ENCODE measurements at regions not wholly inside any gene's neighbourhood (a gene's known extent, or its start where the extent isn't known, plus 50 kb on each side); places are given as distances from the start of the nearest gene placed in this dataset.
A peak's percentile ranks its signal among the peaks of the same experiment; 100 is the strongest.
"Not testable (repeated sequence)": the region's sequence is repeated elsewhere in the genome, so short reads cannot be mapped to it uniquely, and the experiment has no call there.

DNA sequence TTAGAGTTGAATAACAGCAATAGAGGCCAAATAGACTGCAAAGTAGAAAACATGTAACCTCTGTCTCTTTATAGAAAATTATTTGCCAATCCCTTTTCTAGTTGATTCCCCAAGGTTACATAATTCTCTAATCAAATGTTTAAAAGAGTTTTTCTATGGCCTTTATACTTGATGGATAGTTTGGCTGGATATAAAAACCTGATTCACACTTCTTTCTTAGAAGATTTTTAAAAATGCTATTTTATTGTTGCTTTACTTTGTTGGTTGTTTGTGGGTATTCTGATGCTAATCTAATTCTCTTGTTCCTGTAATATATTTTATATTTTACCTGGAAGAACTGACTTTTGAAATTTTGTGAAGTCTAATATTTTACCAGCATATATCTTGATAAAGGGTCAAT lies 331.1 kb upstream of the MTPN start:
- DNase-seq, result no peak

DNA sequence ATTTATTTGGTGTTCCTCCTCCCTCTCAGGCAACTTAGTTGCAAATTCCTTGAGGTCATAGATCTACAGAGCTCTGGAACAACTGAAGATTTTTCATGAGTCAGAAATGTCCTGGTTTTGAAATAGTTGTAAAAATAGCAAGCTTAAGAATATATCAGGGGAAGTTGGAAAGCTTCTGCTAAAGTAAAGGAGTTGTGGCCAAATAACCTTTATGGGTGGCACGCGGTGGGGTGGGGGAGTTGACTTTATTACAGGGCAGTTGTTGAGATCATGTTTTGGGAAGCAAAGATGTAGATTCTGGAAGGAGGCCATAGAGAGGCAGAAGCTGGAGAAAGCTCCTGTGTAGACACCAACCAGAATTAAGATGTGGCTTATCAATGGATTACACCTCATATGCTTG lies 326.0 kb upstream of the MTPN start:
- DNase-seq, result peak; percentile 35

DNA sequence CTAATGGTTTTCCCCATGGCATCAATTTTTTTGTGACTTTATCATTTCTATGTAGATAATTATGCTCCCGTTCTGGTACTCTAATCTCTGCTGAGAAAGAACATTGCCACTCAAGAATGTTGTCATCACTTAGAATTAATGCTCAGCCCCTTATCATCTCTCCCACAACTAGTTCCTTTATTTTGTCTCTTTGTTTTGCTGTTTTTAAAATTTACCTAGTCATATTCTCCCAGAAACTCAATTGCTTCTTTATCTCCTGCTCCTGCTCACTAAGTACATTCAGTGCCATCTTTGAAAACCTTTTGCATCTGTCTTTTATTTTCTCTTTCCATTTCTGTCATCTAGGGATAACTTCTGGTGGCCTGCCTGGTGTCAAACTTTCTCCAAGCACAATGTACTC lies 324.9 kb upstream of the MTPN start:
- DNase-seq, result no peak

DNA sequence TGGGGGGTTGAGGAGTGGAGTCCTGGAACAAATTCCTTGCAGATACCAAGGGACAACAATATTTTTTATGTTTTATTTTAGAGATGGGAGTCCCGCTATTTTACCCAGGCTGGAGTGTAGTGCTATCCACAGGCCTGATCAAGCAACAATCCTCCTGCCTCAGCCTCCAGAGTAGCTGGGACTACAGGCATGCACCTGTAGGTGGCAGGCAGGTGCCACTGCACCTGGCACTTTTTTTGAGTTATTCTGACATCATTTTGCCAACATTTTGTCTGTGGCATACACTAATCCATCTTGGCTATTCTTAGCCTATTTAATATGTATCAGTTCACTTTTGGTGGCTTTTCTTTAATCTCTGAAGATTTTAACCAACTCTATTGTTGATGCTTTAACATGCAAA lies 317.8 kb upstream of the MTPN start:
- DNase-seq, result peak; percentile 54

DNA sequence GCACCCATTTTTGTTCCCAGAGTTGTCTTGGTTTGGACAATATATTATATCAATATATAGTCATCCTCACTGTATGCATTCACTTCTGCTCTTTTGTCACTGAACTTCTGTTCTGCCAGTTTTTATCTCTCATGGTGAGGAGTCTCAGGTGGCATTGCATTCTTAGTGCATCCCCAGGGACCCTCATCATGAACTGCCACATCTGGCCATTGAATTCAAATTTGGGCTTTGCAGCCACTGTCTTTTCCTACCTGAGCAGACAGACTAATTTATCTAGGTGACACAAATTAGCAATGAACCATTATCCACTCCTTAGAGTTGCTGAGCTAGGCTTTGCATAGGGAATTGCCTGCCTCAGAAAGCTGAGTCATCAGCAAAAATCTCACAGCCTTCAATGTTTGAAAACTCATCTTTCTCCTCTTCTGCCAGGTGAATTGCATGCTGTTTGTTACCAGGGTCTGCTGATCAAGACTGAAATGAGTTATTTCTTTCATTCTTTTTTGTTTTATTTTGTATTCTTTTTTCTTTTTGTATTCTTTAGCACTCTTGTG lies 316.8 kb upstream of the MTPN start:
- DNase-seq, result peak; percentile 80

DNA sequence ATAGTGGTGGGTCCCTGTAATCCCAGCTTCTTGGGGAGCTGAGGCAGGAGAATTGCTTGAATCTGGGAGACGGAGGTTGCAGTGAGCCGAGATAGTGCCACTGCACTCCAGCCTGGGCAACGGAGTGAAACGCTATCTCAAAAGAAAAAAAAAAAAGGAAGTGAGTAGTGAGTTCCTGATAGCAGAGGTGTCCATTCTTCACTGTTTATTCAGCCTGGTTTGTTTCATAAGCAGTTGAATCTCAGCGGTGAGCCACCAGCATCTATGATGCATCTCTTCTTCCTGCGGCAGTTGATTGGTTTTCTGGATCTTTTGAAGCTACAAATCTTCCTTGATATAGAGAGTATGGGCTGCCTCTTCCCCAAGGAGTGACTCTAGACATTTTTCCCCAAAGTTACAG lies 316.1 kb upstream of the MTPN start:
- DNase-seq, result peak; percentile 74

DNA sequence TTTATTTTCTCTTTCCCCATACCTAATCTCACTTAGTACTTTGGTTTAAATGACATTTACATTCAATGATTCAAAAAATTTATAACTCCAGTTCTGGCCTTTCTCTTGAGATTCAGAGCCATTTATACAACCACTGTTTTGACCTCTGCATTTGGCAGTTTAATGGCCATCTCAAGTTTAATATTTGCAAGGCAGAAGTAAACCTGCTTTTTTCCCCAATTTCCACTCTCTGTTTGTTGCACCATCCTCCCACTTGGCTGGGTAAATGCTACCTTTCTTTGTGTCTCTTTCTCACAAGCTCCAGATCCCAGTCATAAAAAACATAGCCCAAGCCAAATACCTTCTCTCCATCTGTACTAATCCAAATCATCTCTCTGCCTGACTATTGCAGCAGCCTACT lies 315.2 kb upstream of the MTPN start:
- no peak for DNase-seq

DNA sequence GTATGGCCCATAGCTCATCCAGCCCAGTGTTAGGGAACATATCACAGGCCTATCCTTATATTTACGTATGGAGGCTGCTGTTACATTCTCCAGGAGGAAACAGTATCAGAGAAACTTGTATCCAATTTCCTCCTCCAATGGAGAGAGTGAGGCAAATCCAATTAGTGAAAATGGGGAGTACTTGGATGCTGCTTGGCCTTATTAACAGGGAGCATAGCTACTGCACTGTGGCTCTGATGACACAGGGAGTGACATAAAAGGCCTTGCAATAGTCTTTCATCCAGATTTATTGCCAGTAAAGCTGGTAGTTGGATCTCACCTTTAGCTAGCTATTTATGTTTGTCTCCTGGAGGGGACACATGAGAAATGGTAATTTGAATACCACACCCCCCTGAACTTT lies 313.2 kb upstream of the MTPN start:
- DNase-seq, result no peak

DNA sequence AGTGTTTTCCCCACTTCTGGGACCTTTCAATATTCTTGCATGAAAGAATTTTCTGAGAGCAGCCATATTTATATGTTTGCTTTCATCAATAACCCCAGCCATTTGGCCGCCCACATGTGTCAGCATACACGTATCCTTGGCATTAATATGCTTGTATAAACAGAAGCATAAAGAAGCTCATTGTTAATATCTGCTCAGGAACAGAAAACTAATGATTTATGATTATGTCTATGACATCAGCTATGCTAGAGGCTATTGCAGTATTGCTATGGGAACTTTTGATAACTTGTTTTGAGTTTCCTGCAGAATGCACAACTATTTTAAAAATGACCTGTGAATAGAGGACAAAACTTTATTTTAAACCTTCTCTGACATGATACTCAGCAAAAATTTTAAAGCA lies 300.9 kb upstream of the MTPN start:
- DNase-seq, result no peak

DNA sequence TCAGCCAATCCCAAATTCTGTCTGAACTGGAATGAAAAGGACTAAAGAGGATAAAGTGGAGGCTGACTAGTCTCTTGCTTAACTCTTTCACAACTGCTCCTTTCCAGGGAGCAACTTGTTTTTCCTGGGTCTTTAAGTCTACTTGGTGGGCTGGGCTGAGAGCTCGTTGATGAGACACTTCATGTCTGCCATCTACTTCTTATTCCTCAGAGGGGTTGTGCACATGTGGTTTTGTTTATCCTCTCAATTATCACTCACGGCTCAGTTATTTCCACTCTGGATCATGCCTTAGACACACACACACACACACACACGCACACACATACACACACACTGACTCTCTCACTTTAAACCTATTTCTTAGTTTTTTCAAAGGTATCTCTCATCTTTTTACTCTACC lies 298.6 kb upstream of the MTPN start:
- no peak for DNase-seq

DNA sequence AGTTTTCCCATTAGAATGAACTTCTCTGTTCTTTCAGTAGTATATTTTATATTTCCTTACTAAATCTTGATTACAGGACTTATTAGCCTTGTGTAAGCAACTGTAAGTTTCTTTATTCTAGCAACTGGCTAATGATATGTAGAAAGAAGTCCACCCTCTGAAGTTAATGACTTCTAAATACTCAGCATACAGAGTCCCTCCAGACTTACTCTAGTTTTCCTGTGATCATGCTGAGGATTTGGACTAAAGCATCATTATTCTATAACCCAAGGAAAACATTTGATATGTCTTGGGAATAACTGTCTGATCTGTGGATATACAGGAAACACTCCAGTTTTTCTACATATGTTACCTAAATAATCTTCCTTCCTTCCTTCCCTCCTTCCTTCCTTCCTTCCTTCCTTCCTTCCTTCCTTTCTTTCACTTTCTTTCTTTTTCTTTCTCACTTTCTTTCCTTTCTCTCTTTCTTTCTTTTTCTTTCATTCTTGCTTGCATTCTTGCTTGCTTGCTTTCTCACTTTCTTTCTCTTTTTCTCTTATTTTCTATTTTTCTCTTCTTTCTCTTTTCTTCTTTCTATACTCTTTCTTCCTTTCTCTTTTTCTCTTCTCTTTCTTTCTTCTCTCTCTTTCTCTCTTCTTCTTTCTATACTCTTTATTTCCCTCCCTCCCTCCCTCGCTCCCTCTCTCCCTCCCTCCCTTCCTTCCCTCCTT lies 297.6 kb upstream of the MTPN start:
- DNase-seq, result no peak

DNA sequence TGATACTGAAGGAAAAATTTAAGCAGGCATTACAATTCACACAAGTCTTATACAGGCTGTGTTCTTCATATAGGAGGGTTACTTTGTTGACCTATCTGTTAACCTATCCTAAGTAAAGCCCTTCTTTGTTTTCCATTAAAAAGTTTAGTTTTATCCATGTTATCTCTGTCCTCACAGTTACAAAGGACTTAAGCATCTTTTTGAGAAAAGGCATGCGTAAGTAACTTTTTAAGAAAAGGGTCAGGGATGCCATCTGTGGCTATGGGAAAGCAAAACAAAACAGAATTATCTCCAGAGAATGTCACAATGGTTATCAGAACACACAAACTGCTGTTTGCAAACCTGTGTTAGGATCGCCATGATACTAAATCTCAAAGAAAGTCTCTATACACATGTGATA lies 295.8 kb upstream of the MTPN start:
- no peak for DNase-seq

DNA sequence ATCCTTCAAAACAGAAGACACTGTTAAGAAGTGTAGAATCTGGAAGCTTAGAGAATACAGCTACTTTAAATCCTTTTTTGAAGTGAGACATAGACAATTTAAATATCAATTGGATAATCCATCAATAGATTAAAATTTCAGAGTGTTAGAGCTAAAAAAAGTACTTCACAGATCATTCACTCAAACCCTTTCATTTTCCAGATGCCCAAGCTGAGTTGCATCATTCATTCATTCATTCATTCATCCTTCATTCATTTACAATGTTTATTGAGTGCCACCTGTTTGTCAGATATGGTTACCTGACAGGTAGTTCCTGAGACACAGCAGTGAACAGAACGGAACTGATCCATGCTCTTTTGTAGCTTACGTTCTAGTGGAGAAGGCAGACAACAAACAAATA lies 290.7 kb upstream of the MTPN start:
- DNase-seq, result no peak

DNA sequence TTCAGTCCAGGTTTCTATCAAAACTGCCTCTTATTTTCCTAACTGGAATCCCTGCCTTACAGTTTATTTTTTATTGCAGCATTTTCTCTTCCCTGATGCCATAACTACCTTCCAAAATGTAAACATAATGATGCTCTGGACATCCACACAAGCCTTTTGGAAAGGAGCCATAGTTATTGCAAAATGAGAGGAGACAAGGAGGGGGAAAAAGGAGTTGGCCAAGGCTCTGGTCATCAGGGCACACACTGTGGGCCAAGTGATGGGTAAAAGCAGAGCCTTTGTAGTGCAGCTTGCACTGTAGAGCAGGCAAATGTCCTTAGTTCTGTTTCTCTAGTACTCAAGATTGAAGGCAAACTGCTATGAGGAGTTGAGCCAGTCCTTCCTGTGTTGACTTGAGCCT lies 289.3 kb upstream of the MTPN start:
- no peak for DNase-seq

DNA sequence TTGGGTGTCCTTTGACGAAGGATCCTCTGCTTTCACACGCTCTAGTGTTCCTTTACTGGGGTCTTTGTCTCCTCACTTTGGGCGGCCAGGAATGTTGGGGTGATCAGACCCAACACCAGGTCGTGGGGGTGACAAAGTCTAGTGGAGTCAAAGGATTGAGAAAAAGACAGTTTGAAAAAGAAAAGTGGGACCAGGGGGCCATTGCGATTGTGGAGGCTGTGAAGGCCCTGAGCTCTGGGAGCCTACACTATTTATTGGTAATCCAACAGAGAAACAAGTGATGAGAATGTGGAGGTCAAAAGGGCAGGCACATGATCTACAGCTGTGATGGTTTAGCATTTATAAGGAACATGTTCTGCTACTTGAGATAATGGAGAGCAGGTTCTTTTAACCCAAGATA lies 287.1 kb upstream of the MTPN start:
- not testable (repeated sequence) for DNase-seq

DNA sequence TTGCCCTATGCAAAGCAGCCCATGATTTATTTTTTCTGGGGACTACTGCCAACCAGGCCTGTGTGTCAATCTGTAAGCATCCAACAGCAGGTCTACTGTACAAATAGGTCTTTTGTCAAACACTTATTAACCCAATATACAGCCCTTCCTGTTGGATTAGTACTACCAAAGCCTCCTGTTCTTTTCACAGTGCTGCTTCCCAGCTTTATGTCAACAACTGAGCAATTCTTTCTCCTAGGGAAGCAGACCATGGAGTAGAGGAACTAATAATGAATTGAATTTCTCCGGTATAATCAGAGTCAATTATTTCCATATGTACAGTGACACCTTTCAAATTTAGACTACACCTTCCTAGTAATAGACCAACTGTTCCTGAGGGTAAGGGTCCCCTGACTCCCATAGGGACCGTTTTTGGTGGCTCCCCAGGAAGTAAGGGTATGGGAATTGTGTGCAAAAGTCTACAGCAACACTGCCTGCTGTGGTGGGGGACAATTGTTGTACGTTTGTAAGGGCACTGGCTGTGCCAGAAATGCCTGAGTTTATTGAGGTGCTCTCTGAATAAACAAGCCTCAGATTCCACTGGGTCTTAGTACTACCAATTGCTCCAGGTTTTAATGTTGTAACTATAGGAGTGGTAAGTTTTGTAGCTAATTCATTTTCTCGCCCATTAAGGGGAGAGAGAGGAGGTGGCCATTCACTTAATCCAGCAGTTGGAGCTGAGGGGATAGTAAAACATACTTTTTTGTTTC lies 286.1 kb upstream of the MTPN start:
- not testable (repeated sequence) for DNase-seq

DNA sequence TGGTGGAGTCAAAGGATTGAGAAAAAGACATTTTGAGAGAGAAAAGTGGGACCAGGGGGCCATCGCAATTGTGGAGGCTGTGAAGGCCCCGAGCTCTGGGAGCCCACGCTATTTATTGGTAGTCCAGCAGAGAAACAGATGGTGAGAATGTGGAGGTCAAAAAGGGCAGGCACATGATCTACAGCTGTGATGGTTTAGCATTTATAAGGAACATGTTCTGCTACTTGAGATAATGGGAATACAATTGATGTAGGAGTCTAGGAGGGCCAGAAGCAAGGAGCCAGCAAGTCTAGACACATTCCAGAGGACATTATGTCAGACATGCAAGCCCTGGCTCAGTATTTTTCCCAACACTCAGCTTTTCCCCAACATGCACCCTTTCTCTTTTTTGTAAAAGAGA lies 283.4 kb upstream of the MTPN start:
- not testable (repeated sequence) for DNase-seq

DNA sequence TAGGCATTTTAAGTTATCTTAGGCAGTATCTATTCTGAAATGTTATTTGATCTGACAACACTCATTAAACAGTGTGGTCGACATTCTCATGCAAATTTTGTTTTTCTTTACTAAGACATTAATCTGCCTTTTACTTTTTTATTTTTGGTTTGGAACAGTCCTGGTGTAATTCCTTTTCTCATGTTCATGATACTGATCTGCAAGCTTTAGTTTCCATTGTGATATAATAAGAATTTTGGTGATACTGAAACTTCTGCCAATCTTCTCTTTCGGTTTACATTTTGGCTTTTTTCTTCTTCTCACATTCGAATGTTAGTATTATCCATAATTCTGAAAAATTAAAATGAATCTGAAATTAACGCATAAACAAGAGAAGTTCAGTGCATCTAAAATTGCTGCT lies 281.9 kb upstream of the MTPN start:
- no peak for DNase-seq

DNA sequence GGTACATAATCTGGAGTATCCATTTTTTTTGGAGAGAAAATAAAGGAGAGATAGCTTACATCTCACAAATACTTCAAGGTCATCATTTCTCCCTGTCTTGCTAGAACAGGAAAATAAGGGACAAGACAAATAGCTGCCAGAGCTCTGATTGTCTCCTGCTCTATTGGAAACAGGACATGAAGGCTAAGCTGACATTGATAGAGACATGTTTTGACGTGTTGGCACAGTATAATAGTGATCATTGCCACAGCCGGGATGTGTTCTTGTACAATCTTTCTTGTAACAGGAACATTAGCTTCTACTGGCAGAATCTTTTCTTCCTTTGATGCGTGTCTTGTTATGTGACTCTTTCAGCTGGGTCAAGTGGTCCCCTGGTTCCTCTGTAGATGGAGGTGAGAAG lies 279.3 kb upstream of the MTPN start:
- no peak for DNase-seq

DNA sequence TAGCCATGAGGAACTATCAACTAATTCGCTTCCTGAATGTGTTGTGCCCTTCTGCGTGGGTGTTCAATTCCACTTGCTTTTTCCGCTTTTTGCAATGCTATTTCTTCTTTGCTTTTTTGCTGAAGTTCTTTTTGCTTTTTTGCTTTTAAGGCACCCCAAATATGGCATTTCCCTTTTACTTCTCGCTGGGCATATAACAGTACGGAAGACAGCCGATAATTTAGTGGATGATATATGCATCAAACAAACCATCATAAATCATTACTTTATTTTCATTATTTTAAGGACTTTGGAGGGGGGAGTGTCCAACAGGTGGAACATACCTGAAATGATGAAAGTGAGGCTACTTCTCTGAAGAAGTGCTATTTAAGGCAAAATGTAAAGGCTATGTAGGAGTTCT lies 277.0 kb upstream of the MTPN start:
- DNase-seq, result no peak

DNA sequence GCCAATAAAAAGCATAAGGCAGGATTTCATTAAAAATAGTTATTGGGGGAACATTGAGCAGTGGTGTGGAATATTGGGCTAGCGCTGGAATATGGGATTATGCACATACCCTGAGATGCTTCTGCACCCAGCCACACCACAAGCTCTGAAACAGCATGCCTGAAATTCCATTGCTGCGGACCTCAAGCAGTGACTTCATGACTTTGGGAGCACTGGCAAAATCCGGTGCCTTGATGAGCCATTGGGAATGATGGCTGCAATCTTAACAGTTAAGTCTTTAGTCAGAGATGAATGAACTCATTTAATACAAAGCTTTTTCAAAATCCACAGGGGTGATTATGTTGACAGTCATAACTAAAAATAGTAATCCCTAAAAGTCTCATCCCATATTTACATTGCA lies 274.7 kb upstream of the MTPN start:
- DNase-seq, result no peak

DNA sequence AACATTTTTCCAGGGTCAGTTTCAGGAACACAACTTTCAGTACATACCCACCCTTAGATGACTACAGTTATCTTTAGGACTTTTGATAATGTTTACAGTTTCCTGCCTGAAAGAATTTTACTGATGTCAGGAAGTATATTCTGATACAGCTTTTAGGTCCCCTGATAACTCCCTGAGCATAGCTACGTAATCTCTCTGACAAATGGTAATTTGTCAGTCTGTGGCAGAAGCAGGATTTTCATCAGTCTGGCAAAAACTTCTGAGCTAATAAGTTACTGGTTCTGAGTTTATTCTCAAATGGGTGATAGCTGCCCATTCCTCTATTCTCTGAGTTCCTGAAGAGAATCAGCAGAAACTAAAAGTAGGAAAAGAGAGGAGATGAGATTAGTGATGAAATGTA lies 270.1 kb upstream of the MTPN start:
- DNase-seq, result no peak

DNA sequence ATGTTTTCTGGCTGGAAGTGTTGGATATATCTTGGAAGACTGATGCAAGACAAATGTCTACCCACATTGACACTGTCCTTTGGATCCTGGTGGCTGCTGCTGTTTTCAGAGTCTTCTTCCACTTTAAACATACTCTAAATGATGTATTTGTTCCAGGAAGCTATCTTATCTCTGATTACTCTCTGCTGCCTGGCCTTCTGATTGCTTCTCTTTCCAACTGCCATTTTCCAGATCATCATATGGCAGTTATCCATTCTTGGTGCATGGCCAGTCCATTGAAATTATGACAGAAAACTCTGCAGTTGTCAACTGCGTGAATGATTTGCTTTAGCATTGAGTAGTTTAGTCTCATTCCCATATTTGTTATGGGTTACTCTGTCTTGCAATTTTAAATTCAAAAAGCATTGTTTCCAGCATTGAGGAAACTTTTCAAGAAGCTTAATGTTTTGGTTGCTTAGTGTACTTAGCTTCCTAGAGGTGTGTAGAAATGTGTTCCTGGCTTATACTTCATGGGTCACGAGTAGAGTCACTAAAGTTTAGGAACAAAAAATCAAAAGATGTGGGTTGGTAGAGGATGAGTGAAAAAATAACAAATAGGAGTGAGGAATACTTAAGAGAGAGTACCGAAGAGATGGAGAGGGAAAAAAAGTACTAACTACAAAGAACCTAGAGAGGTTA lies 268.3 kb upstream of the MTPN start:
- no peak for DNase-seq

DNA sequence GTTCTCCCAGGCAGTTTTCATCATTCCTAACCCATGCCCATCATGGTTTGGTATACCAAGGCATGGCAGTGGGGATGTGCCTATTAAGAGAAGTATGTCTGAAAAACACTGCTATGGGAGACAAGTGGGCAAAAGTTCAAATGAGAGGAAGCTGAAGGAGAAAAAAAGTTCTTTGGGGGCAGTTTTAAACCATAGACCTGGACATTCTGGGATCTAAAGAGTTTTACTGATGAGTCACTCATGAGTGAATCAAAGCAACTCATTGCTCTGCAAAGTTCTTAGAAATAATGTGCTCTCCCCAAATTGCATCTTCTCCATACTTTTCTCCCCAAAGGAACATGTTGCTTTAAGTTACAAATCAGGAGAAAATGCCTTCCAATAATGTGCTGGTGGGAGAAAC lies 256.9 kb upstream of the MTPN start:
- no peak for DNase-seq
